Mucosa of rectum (tissue), 2 donors: ENCODE measurements at regions not wholly inside any gene's neighbourhood (a gene's known extent, or its start where the extent isn't known, plus 50 kb on each side); places are given as distances from the start of the nearest gene placed in this dataset.

ENCODE experiments used
- H3K27ac ChIP-seq, 2 donors: one replicate each; pipeline ENCODE4 v1.7.0; 2013; ENCODE audit warnings: inconsistent platforms in 2 of 2, low read depth in 2 of 2, low read length in 2 of 2
- H3K27me3 ChIP-seq, 2 donors: one replicate each; pipeline ENCODE4 v1.7.0; 2013; ENCODE audit warnings: low read length in 2 of 2; ENCODE audit not compliant: control insufficient read depth in 2 of 2, insufficient read depth in 2 of 2
- H3K36me3 ChIP-seq, 2 donors: one replicate each; pipeline ENCODE4 v1.7.0; 2013; ENCODE audit warnings: low read length in 2 of 2; ENCODE audit not compliant: control insufficient read depth in 2 of 2, insufficient read depth in 2 of 2
- H3K4me1 ChIP-seq, 2 donors: one replicate each; pipeline ENCODE4 v1.7.0; 2013; ENCODE audit warnings: low read length in 2 of 2, mild to moderate bottlenecking in 1 of 2; ENCODE audit not compliant: control insufficient read depth in 2 of 2, insufficient read depth in 2 of 2
- H3K4me3 ChIP-seq, 2 donors: one replicate each; pipeline ENCODE4 v1.7.0; 2013; ENCODE audit warnings: low read length in 2 of 2
- H3K9ac ChIP-seq, 2 donors: one replicate each; pipeline ENCODE4 v1.7.0; 2013; ENCODE audit warnings: low read length in 2 of 2, low read depth in 1 of 2, mild to moderate bottlenecking in 1 of 2
- H3K9me3 ChIP-seq, 2 donors: one replicate each; pipeline ENCODE4 v1.7.0; 2013; ENCODE audit warnings: low read length in 2 of 2; ENCODE audit not compliant: control insufficient read depth in 2 of 2
- donor health status: healthy.
- donor health status: Normal muscosa, but diverticular disease.

- Histone ChIP-seq H3K27me3 (no peaks in the 10 kb centered on the region), H3K27ac (no peak overlapping the region), H3K9me3 (no peaks in the 10 kb centered on the region), H3K36me3 (no peaks in the 10 kb centered on the region), H3K4me1 (no peaks in the 10 kb centered on the region), H3K9ac (no peak overlapping the region), H3K4me3 (no peak overlapping the region)
Observed at GRCh38 chr1:194309269-194309668, 1122.9 kb upstream of the B3GALT2 start.

- no peaks in the 10 kb centered on the region for H3K36me3 ChIP-seq
- no peak overlapping the region for H3K9ac ChIP-seq
- no peak overlapping the region for H3K27ac ChIP-seq
- H3K27me3 ChIP-seq: no peaks in the 10 kb centered on the region
- no peak overlapping the region for H3K4me3 ChIP-seq
- H3K4me1 ChIP-seq: no peaks in the 10 kb centered on the region
- no peaks in the 10 kb centered on the region for H3K9me3 ChIP-seq
Observed at GRCh38 chr1:194300776-194301175, 1114.4 kb upstream of the B3GALT2 start.

- no peaks in the 10 kb centered on the region for H3K9me3 ChIP-seq
- no peak overlapping the region for H3K9ac ChIP-seq
- H3K4me1 ChIP-seq: no peaks in the 10 kb centered on the region
- no peaks in the 10 kb centered on the region for H3K27me3 ChIP-seq
- no peaks in the 10 kb centered on the region for H3K36me3 ChIP-seq
- no peak overlapping the region for H3K27ac ChIP-seq
- H3K4me3 ChIP-seq: no peak overlapping the region
Observed at GRCh38 chr1:194300340-194300739, 1113.9 kb upstream of the B3GALT2 start.

GRCh38 chr1:194298007-194298598, 1111.7 kb upstream of the B3GALT2 start:
- H3K4me3 ChIP-seq: no peak overlapping the region
- H3K9ac ChIP-seq: no peak overlapping the region
- H3K9me3 ChIP-seq: no peaks in the 10 kb centered on the region
- no peaks in the 10 kb centered on the region for H3K36me3 ChIP-seq
- no peaks in the 10 kb centered on the region for H3K4me1 ChIP-seq
- no peak overlapping the region for H3K27ac ChIP-seq
- H3K27me3 ChIP-seq: no peaks in the 10 kb centered on the region

- Histone ChIP-seq H3K36me3 (no peaks in the 10 kb centered on the region), H3K9me3 (no peaks in the 10 kb centered on the region), H3K9ac (no peak overlapping the region), H3K27ac (no peak overlapping the region), H3K4me1 (no peaks in the 10 kb centered on the region), H3K4me3 (no peak overlapping the region), H3K27me3 (no peaks in the 10 kb centered on the region)
Observed at GRCh38 chr1:194297094-194297493, 1110.7 kb upstream of the B3GALT2 start.

- H3K27ac ChIP-seq: no peak overlapping the region
- no peaks in the 10 kb centered on the region for H3K4me1 ChIP-seq
Observed at GRCh38 chr1:194296201-194296600, 1109.8 kb upstream of the B3GALT2 start.

GRCh38 chr1:194295685-194296084, 1109.3 kb upstream of the B3GALT2 start:
- H3K4me1 ChIP-seq: no peaks in the 10 kb centered on the region

More at GRCh38 chr1:194296201-194296600, 1109.8 kb upstream of the B3GALT2 start:
- Histone ChIP-seq H3K36me3 (no peaks in the 10 kb centered on the region), H3K9me3 (no peaks in the 10 kb centered on the region), H3K4me3 (no peak overlapping the region), H3K27me3 (no peaks in the 10 kb centered on the region), H3K9ac (no peak overlapping the region)

GRCh38 chr1:194293851-194294405, 1107.5 kb upstream of the B3GALT2 start:
- Histone ChIP-seq H3K27me3 (no peaks in the 10 kb centered on the region), H3K4me3 (no peak overlapping the region), H3K36me3 (no peaks in the 10 kb centered on the region), H3K9ac (no peak overlapping the region), H3K27ac (no peak overlapping the region), H3K4me1 (peaks cover 0 to 2% of the 10 kb centered on the region in 2 donors), H3K9me3 (no peaks in the 10 kb centered on the region)

More at GRCh38 chr1:194295685-194296084, 1109.3 kb upstream of the B3GALT2 start:
- H3K36me3 ChIP-seq: no peaks in the 10 kb centered on the region
- H3K27ac ChIP-seq: no peak overlapping the region
- no peaks in the 10 kb centered on the region for H3K9me3 ChIP-seq
- H3K4me3 ChIP-seq: no peak overlapping the region
- H3K9ac ChIP-seq: no peak overlapping the region
- no peaks in the 10 kb centered on the region for H3K27me3 ChIP-seq

GRCh38 chr1:194292966-194293365, 1106.6 kb upstream of the B3GALT2 start:
- Histone ChIP-seq H3K9me3 (no peaks in the 10 kb centered on the region), H3K27ac (no peak overlapping the region), H3K4me3 (no peak overlapping the region), H3K36me3 (no peaks in the 10 kb centered on the region), H3K4me1 (peaks cover 0 to 2% of the 10 kb centered on the region in 2 donors), H3K9ac (no peak overlapping the region), H3K27me3 (no peaks in the 10 kb centered on the region)

- H3K36me3 ChIP-seq: no peaks in the 10 kb centered on the region
- H3K4me1 ChIP-seq: peaks cover 0 to 2% of the 10 kb centered on the region in 2 donors
- H3K4me3 ChIP-seq: no peak overlapping the region
- no peak overlapping the region for H3K9ac ChIP-seq
- no peaks in the 10 kb centered on the region for H3K27me3 ChIP-seq
- no peaks in the 10 kb centered on the region for H3K9me3 ChIP-seq
- no peak overlapping the region for H3K27ac ChIP-seq
Observed at GRCh38 chr1:194289569-194290266, 1103.3 kb upstream of the B3GALT2 start.
